ENCODE measurements at regions not wholly inside any gene's neighbourhood (a gene's known extent, or its start where the extent isn't known, plus 50 kb on each side); places are given as distances from the start of the nearest gene placed in this dataset.

DNA sequence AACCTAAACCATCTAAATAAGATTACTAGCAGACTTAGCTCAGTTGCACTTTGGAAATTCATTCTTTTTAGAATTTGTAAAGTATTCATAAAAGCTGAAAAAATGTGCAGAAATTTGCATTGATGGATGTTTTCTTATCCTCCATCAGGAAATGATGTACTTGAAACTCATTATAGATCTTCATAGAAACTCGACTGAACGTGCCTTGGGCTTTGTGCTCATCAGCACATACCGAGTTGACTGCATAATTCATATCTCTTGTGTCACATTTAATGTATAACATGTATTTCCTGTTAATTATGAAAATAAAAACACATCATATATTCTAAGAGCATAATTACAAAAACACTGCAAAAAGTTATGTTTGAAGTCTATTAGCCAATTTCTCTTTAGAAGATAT lies 290.9 kb upstream of the NR5A2 start:
- H3K9me3 ChIP-seq: no peaks in the 10 kb centered on the region
- H3K27ac ChIP-seq: no peak overlapping the region
- DNase-seq (ENCODE audit: extremely low spot score in 2 of 2): no peak
- no peak for TF ChIP-seq POLR2AphosphoS5 (IDR thresholded peaks at IDR 0.05; ENCODE audit: insufficient read depth in 1 of 2, low read depth in 1 of 2)
- H3K27me3 ChIP-seq: no peaks in the 10 kb centered on the region
- intact Hi-C loops (cut with DNase I): no loop called here
- no peaks in the 10 kb centered on the region for H3K4me1 ChIP-seq
- no peaks in the 10 kb centered on the region for H3K36me3 ChIP-seq
- H3K4me3 ChIP-seq: no peak overlapping the region

DNA sequence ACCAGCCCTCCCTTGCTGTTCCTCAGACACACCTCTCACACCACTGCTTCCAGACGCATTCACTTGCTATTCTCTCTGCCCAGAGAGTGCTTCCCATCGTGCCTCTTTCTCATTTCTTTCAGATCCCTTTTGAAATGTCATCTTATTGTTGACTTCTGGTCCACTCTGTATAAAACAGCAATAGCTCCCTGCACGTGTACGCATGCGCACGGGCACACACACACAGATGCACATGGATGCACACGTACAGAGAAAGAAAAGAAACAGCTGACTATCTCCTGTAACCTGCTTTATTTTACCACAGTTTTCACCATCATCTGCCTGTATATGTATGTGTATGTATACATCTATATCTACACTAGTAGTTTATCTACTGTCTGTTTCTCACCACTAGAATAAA lies 285.9 kb upstream of the NR5A2 start:
- Histone ChIP-seq H3K9me3 (no peaks in the 10 kb centered on the region), H3K36me3 (no peaks in the 10 kb centered on the region), H3K4me3 (no peak overlapping the region), H3K27ac (no peak overlapping the region), H3K4me1 (no peaks in the 10 kb centered on the region), H3K27me3 (no peaks in the 10 kb centered on the region)
- intact Hi-C loops (cut with DNase I): no loop called here
- TF ChIP-seq, protein P1, sequence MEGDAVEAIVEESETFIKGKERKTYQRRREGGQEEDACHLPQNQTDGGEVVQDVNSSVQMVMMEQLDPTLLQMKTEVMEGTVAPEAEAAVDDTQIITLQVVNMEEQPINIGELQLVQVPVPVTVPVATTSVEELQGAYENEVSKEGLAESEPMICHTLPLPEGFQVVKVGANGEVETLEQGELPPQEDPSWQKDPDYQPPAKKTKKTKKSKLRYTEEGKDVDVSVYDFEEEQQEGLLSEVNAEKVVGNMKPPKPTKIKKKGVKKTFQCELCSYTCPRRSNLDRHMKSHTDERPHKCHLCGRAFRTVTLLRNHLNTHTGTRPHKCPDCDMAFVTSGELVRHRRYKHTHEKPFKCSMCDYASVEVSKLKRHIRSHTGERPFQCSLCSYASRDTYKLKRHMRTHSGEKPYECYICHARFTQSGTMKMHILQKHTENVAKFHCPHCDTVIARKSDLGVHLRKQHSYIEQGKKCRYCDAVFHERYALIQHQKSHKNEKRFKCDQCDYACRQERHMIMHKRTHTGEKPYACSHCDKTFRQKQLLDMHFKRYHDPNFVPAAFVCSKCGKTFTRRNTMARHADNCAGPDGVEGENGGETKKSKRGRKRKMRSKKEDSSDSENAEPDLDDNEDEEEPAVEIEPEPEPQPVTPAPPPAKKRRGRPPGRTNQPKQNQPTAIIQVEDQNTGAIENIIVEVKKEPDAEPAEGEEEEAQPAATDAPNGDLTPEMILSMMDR (IDR thresholded peaks at IDR 0.05): no peak
- TF ChIP-seq POLR2AphosphoS5 (IDR thresholded peaks at IDR 0.05; ENCODE audit: insufficient read depth in 1 of 2, low read depth in 1 of 2) (no peak), POLR2A (IDR thresholded peaks at IDR 0.05) (no peak)
- DNase-seq (ENCODE audit: extremely low spot score in 2 of 2): no peak

DNA sequence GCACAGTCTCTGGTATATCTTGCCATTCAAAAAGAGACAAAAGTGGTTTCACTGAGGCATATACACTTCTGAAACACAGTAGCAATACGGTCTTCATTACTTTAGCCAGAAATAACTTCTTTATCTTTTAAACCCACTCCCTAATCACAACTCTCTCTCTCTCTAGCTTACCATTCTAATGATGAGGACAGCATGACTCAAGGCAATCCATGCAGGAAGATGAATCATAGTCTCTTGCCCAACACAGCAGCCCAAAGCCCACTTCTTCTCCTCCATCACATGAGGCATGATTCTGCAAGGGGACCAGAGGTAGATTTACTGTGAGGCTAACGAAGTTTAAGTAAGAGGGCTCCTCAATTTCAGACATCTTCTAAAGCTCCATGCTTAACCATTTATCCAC lies 285.0 kb upstream of the NR5A2 start:
- Histone ChIP-seq H3K36me3 (no peaks in the 10 kb centered on the region), H3K4me3 (no peak overlapping the region), H3K27ac (no peak overlapping the region), H3K4me1 (no peaks in the 10 kb centered on the region), H3K27me3 (no peaks in the 10 kb centered on the region), H3K9me3 (no peaks in the 10 kb centered on the region)
- TF ChIP-seq, protein P1 (IDR thresholded peaks at IDR 0.05): no peak
- TF ChIP-seq POLR2AphosphoS5 (IDR thresholded peaks at IDR 0.05; ENCODE audit: insufficient read depth in 1 of 2, low read depth in 1 of 2) (no peak), POLR2A (IDR thresholded peaks at IDR 0.05) (no peak)
- no peak for DNase-seq (ENCODE audit: extremely low spot score in 2 of 2)
- intact Hi-C loops (cut with DNase I): no loop called here

DNA sequence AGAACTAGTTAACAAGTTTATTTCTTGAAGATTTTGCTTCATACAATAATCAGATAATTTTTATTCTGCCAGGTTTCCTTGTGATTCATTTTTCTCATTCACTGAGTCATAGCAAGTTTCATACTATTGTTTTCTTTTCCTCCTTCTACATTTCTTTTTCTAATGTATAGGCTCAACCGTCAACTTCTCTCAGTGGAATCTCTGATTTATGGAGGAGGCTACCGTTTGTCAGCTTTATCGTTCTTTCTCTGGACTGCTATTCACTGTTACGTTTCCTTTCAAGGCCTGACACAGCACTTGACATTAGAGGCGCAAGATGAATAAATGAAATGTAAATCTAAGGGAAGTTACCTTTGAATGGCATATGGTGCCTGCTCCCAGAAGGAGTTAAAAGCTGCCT lies 284.3 kb upstream of the NR5A2 start:
- no peaks in the 10 kb centered on the region for H3K27me3 ChIP-seq
- DNase-seq (ENCODE audit: extremely low spot score in 2 of 2): no peak
- no peak for TF ChIP-seq POLR2A (IDR thresholded peaks at IDR 0.05)
- TF ChIP-seq, protein P1 (IDR thresholded peaks at IDR 0.05): no peak
- no peak for TF ChIP-seq POLR2AphosphoS5 (IDR thresholded peaks at IDR 0.05; ENCODE audit: insufficient read depth in 1 of 2, low read depth in 1 of 2)
- H3K27ac ChIP-seq: no peak overlapping the region
- H3K9me3 ChIP-seq: no peaks in the 10 kb centered on the region
- no peaks in the 10 kb centered on the region for H3K36me3 ChIP-seq
- H3K4me1 ChIP-seq: no peaks in the 10 kb centered on the region
- no peak overlapping the region for H3K4me3 ChIP-seq
- intact Hi-C loops (cut with DNase I): no loop called here

DNA sequence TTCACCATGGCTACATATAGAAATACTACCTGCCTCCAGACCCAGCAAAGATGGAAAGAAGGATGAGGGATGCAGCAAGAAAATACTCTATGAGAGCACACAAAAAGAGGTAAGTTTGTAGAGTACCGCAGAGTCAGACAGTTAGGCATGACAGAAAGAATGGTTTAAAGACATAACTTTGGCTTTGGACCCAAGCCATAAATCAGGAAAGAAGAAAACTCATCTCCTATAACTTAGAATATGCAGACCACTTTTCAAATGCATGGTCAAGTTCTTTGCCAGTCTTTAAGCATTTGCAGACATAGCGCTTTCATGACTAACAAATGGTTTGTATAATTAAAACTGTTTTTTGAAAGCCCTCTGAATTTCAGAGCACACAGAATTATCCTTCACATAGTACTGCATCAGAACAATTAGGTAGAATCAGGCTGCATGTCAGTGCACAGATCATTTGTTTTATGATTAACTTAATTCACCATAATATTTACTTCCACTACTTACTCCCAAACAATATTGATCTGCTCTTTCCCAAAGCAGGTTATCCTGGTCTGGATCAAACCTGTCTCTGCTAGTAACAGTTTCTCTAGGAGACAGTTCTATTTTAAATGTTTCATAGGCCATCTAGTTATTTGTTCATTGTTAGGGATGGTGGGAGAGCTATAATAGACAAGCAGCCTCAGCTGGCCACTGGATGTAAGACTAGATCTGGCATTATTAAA lies 280.7 kb upstream of the NR5A2 start:
- H3K4me1 ChIP-seq: no peaks in the 10 kb centered on the region
- no peak overlapping the region for H3K27ac ChIP-seq
- intact Hi-C loops (cut with DNase I): no loop called here
- TF ChIP-seq POLR2AphosphoS5 (IDR thresholded peaks at IDR 0.05; ENCODE audit: insufficient read depth in 1 of 2, low read depth in 1 of 2) (no peak), POLR2A (IDR thresholded peaks at IDR 0.05) (no peak)
- TF ChIP-seq, protein P1 (IDR thresholded peaks at IDR 0.05): no peak
- no peak overlapping the region for H3K4me3 ChIP-seq
- no peak for DNase-seq (ENCODE audit: extremely low spot score in 2 of 2)
- H3K9me3 ChIP-seq: no peaks in the 10 kb centered on the region
- H3K36me3 ChIP-seq: no peaks in the 10 kb centered on the region
- no peaks in the 10 kb centered on the region for H3K27me3 ChIP-seq

All from vagina (tissue), 2 donors.